Esophagus muscularis mucosa (tissue), 4 donors: ENCODE measurements at regions not wholly inside any gene's neighbourhood (a gene's known extent, or its start where the extent isn't known, plus 50 kb on each side); places are given as distances from the start of the nearest gene placed in this dataset.

Source experiments
- DNase-seq: peaks from one replicate; pipeline ENCODE4 v3.0.0-alpha.2; 2017; ENCODE audit errors: extremely low spot score
- H3K27ac ChIP-seq, 4 donors: fragments of 200-600 bp; sonication (generic); replicated peaks in 1 of 4; 1 replicate in 3 of 4; 2 replicates in 1 of 4; pipeline ENCODE4 v1.5.1; 2016 to 2019; ENCODE audit warnings: mild to moderate bottlenecking in 1 of 4
- H3K27me3 ChIP-seq, 4 donors: fragments of 200-600 bp; sonication (generic); one replicate each; pipeline versions ENCODE4 v1.5.1 to v1.6.0; 2016 to 2019
- H3K36me3 ChIP-seq, 4 donors: fragments of 200-600 bp; sonication (generic); one replicate each; pipeline ENCODE4 v1.5.1; 2016 to 2019
- H3K4me1 ChIP-seq, 4 donors: fragments of 200-600 bp; sonication (generic); one replicate each; pipeline ENCODE4 v1.5.1; 2016 to 2019
- H3K4me3 ChIP-seq, 4 donors: fragments of 200-600 bp; sonication (generic); 1 replicate in 2 of 4; 2 replicates in 2 of 4; pipeline ENCODE4 v1.5.1; 2016 to 2019; ENCODE audit warnings: mild to moderate bottlenecking in 4 of 4, moderate library complexity in 1 of 4
- H3K9me3 ChIP-seq, 4 donors: fragments of 200-600 bp; sonication (generic); 1 replicate in 3 of 4; 2 replicates in 1 of 4; pipeline ENCODE4 v1.5.1; 2016 to 2019
- EP300 ChIP-seq: sonication (generic); formaldehyde crosslinking; IDR thresholded peaks from one replicate; pipeline ENCODE4 v1.6.1; 2017; ENCODE audit warnings: antibody characterized with exemption
- POLR2A ChIP-seq: fragments of 450-650 bp; IDR thresholded peaks from one replicate; pipeline ENCODE4 v1.6.1; 2017; ENCODE audit warnings: antibody characterized with exemption, moderate library complexity, mild to moderate bottlenecking, low read depth
- POLR2AphosphoS5 ChIP-seq, 2 donors: sonication (generic); formaldehyde crosslinking; IDR thresholded peaks; one replicate each; pipeline ENCODE4 v1.6.1; 2017; ENCODE audit warnings: antibody characterized with exemption in 2 of 2
- WGBS: methylation state at CpG from one replicate; pipeline ENCODE4 v1.1.5; 2018; 5-methylcytosine and 5-hydroxymethylcytosine counted together
- intact Hi-C: fragments of 100-400 bp; cut with DNase I; formaldehyde crosslinking; loops from one replicate; pipeline ENCODE4 v1.15.1; 2023
- TF ChIP-seq, protein P1 (sequence below), 3 experiments: fragments of 200-600 bp in 2 of 3; fragments of 450-650 bp in 1 of 3; sonication (generic) in 2 of 3; IDR thresholded peaks; one replicate each; pipeline ENCODE4 v1.5.1; 2017 to 2019; ENCODE audit warnings: antibody characterized with exemption in 3 of 3, mild to moderate bottlenecking in 2 of 3, moderate library complexity in 1 of 3

DNA sequence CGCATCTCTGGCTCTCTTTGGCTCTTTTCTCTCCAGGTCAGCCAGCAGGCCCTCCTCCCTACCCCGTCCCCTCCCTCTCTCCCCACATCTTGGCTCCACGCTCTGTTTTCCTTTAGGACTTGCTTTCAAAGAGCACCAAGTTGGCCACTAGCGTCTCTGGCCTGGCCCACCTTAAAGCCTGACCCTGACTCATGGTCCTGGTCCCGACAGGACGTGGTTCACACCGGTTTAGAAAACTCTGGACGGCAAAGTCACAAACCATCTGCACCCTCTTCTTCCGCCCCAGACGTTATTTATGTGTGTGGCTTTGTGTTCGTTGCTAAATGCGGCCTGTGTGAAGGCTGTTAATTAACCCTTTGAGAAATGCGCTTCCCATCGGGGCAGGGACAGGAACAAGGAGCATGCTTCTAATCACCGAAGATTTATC is 169.0 kb upstream of the HAAO start:
- DNase-seq: peak; percentile 95
- no peaks in the 10 kb centered on the region for H3K36me3 ChIP-seq
- peak overlapping the region; percentile 63 to 80 (median 74) for H3K27ac ChIP-seq
- intact Hi-C loops: no loop called here
- 24% methylated on average over 15 of the region's 15 CpGs for WGBS
- H3K9me3 ChIP-seq: no peaks in the 10 kb centered on the region
- H3K4me3 ChIP-seq: no peak overlapping the region
- H3K27me3 ChIP-seq: no peaks in the 10 kb centered on the region
- TF ChIP-seq POLR2AphosphoS5 (IDR thresholded peaks at IDR 0.05): peak; percentile 64 to 70
- TF ChIP-seq EP300: no peak
- peaks cover 53 to 77% (median 68%) of the 10 kb centered on the region in 4 donors for H3K4me1 ChIP-seq

DNA sequence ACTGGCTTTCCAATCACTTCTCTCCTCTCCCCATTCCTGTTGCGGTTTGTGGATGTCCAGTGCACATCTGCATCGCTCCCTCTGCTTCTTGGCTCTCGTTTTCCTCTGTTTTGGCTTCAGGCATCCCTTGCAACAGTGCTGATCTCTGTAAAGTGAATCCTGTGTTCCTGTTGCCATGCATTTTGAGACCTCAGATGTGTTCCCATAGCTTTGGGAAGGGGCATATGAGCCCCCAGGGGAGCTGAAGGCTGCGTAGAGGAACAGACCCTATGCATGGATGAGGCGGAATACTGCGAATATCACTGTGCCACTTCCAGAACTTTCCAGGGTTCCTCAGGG is 168.4 kb upstream of the HAAO start:
- Histone ChIP-seq H3K36me3 (no peaks in the 10 kb centered on the region), H3K27me3 (no peaks in the 10 kb centered on the region), H3K27ac (peak overlapping the region; percentile 63 to 80 (median 74)), H3K9me3 (no peaks in the 10 kb centered on the region), H3K4me3 (no peak overlapping the region), H3K4me1 (peaks cover 53 to 77% (median 68%) of the 10 kb centered on the region in 4 donors)
- DNase-seq: no peak
- TF ChIP-seq EP300 (no peak), POLR2AphosphoS5 (IDR thresholded peaks at IDR 0.05) (no peak), POLR2A (no peak)
- TF ChIP-seq, protein P1, sequence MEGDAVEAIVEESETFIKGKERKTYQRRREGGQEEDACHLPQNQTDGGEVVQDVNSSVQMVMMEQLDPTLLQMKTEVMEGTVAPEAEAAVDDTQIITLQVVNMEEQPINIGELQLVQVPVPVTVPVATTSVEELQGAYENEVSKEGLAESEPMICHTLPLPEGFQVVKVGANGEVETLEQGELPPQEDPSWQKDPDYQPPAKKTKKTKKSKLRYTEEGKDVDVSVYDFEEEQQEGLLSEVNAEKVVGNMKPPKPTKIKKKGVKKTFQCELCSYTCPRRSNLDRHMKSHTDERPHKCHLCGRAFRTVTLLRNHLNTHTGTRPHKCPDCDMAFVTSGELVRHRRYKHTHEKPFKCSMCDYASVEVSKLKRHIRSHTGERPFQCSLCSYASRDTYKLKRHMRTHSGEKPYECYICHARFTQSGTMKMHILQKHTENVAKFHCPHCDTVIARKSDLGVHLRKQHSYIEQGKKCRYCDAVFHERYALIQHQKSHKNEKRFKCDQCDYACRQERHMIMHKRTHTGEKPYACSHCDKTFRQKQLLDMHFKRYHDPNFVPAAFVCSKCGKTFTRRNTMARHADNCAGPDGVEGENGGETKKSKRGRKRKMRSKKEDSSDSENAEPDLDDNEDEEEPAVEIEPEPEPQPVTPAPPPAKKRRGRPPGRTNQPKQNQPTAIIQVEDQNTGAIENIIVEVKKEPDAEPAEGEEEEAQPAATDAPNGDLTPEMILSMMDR (IDR thresholded peaks at IDR 0.05): no peak
- intact Hi-C loops: no loop called here
- WGBS: 61% methylated on average over 6 of the region's 6 CpGs

DNA sequence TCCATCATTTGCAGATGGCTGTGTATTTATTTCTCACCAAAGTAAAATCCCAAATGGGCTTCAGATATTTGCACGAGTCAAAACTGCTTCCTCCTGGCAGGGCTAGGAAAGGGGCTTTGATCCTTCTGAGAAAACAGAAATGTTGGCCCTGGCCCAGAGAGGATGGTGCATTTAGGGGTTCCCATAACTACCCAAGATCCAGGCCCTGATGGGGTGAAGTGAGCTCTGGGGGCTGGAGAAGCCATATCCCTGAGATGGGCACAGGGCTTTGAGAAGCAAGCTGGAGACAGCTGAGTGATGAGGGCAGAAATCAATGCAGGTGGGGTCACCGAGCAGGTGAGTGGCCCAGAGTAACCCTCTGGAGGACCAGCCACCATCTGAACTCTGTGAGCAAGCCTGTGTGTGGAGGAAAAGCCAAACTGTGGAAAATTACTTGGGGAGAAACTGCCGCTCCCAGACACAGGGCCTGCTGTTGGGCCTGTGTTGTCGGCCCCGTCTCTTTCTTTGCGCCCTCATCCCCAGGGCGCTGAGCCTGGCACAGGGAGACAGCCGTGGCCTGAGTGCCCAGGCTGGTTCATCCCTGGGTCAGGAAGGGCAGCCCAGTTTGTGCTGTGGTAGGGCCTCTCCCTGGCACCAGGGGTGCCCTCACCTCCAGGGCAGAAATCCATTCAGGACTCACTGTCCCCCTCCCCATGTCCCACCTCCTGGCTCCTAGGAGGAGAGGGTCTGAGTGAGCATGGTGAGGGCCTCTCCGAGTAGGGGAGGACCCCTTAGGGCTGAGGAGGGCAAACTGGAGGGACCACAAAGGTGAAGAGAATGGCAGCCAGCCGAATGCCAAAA is 167.8 kb upstream of the HAAO start:
- intact Hi-C loops: no loop called here
- Histone ChIP-seq H3K36me3 (no peaks in the 10 kb centered on the region), H3K9me3 (no peaks in the 10 kb centered on the region), H3K27ac (peak overlapping the region; percentile 63 to 80 (median 74)), H3K4me3 (no peak overlapping the region), H3K4me1 (peaks cover 53 to 76% (median 67%) of the 10 kb centered on the region in 4 donors), H3K27me3 (no peaks in the 10 kb centered on the region)
- WGBS: 62% methylated on average over 9 of the region's 10 CpGs
- TF ChIP-seq EP300: no peak
- no peak for TF ChIP-seq POLR2A
- TF ChIP-seq POLR2AphosphoS5 (IDR thresholded peaks at IDR 0.05): no peak
- TF ChIP-seq, protein P1 (IDR thresholded peaks at IDR 0.05): no peak
- DNase-seq: no peak

DNA sequence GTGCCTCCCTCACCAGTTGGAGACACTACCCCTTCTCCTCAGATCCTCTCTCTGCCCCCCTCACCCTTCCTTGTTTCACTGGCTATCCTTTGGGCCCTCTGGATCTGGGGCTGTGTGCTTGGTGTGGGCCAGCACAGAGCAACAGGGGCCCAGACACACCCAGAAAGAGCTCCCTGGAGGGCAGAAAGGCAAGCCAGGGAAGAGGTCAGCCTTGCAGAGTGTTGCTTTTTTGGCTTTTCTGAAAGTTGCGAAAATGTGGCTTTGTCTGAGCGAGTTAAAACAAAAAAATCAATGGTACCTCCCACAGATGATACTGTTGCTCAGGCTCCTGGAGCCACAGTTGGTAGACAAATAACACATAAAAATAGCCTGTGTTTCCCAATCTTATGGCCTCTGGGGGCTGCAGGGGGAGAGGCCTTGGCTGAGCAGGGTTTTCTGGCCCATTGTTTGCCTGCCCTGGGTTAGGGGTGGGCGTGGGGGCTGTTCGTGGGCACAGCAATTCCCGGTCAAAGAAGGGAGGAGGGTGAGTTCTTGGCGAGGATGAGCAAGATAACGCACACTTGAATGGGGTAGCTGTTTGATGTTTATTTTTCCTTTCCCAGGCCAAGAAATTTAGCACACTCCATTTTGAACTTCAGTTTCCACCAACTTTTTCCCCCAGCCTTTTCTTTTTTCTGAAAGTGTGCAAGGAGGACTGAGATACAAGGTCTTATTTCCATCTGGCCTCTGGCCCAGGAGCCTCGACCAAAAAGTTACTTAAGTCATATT is 167.0 kb upstream of the HAAO start:
- no peaks in the 10 kb centered on the region for H3K36me3 ChIP-seq
- no peak for DNase-seq
- intact Hi-C loops: no loop called here
- TF ChIP-seq POLR2AphosphoS5 (IDR thresholded peaks at IDR 0.05) (peak; percentile 37 to 42), POLR2A (no peak)
- 33% methylated on average over 8 of the region's 8 CpGs for WGBS
- peak overlapping the region; percentile 63 to 80 (median 74) for H3K27ac ChIP-seq
- H3K4me1 ChIP-seq: peaks cover 56 to 77% (median 67%) of the 10 kb centered on the region in 4 donors
- H3K9me3 ChIP-seq: no peaks in the 10 kb centered on the region
- no peaks in the 10 kb centered on the region for H3K27me3 ChIP-seq
- no peak overlapping the region for H3K4me3 ChIP-seq

DNA sequence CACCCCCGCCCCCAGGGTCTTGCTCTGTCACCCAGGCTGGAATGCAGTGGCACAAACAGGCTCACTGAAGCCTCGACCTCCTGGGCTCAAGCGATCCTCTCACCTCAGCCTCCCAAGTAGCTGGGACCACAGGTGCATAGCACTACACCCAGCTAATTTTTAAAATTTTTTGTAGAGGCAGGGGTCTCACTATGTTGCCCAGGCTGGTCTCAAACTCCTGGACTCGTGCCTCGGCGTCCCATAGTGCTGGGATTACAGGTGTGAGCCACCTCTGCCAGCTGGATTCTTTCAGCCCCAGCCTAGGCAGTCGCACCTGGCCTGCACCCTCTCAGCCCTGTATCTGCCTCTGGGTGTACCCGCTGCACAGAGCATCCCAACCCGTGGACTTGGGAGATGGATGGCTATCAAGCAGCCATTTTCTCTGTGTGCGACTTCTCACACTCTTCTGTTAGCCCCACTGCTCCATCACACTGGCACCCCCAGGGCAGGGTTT is 166.4 kb upstream of the HAAO start:
- peaks cover 58 to 81% (median 69%) of the 10 kb centered on the region in 4 donors for H3K4me1 ChIP-seq
- H3K27ac ChIP-seq: peak overlapping the region; percentile 63 to 80 (median 74)
- no peak overlapping the region for H3K4me3 ChIP-seq
- no peaks in the 10 kb centered on the region for H3K9me3 ChIP-seq
- no peaks in the 10 kb centered on the region for H3K27me3 ChIP-seq
- no peaks in the 10 kb centered on the region for H3K36me3 ChIP-seq
- 94% methylated on average over 10 of the region's 10 CpGs for WGBS
- TF ChIP-seq EP300 (no peak), POLR2A (no peak), POLR2AphosphoS5 (IDR thresholded peaks at IDR 0.05) (no peak)
- TF ChIP-seq, protein P1 (IDR thresholded peaks at IDR 0.05): no peak
- intact Hi-C loops: no loop called here
- DNase-seq: no peak
